ENCODE measurements at regions not wholly inside any gene's neighbourhood (a gene's known extent, or its start where the extent isn't known, plus 50 kb on each side); places are given as distances from the start of the nearest gene placed in this dataset.
A peak's percentile ranks its signal among the peaks of the same experiment; 100 is the strongest.

- Histone ChIP-seq H3K36me3 (ENCODE audit: control insufficient read depth in 2 of 2, insufficient read depth in 1 of 2, low read length in 2 of 2) (no peaks in the 10 kb centered on the region), H3K27ac (ENCODE audit: extremely low read depth, low read depth, low read length) (no peak overlapping the region), H3K4me1 (ENCODE audit: control insufficient read depth, insufficient read depth, low read length) (no peaks in the 10 kb centered on the region), H3K4me3 (ENCODE audit: low read depth, low read length) (no peak overlapping the region), H3K9me3 (ENCODE audit: control insufficient read depth, insufficient read depth, low read depth, low read length) (no peaks in the 10 kb centered on the region)
- CTCF ChIA-PET = interaction anchor here (0.6 to 1.0 kb wide), 2 partner anchors 12 to 175 kb away, joined by 3 read pairs; no protein-coding TSS in a partner anchor
- POLR2A ChIA-PET = no interaction called here
- TF ChIP-seq ZNF610 (tag by site-specific recombination; IDR thresholded peaks at IDR 0.05; ENCODE audit: borderline replicate concordance) (no peak), OSR2 (tag by site-specific recombination; IDR thresholded peaks at IDR 0.05) (no peak), ZNF138 (tag by site-specific recombination; IDR thresholded peaks at IDR 0.05; ENCODE audit: borderline replicate concordance) (no peak), HOXA7 (CRISPR knock-in tag; IDR thresholded peaks at IDR 0.05; ENCODE audit: borderline replicate concordance) (no peak), ZNF639 (tag by site-specific recombination; IDR thresholded peaks at IDR 0.05) (no peak), KLF1 (tag by site-specific recombination; IDR thresholded peaks at IDR 0.05) (peak; percentile 78), ZNF561 (tag by site-specific recombination; IDR thresholded peaks at IDR 0.05; ENCODE audit: borderline replicate concordance) (no peak), ZSCAN16 (tag by site-specific recombination; IDR thresholded peaks at IDR 0.05) (no peak), KLF9 (tag by site-specific recombination; IDR thresholded peaks at IDR 0.05; ENCODE audit: low read depth) (no peak), ZNF624 (tag by site-specific recombination; IDR thresholded peaks at IDR 0.05) (no peak), ZNF529 (tag by site-specific recombination; IDR thresholded peaks at IDR 0.05; ENCODE audit: insufficient replicate concordance) (no peak), ZNF266 (tag by site-specific recombination; IDR thresholded peaks at IDR 0.05; ENCODE audit: low read depth) (no peak), PRDM10 (tag by site-specific recombination; IDR thresholded peaks at IDR 0.05) (no peak), ZNF510 (tag by site-specific recombination; IDR thresholded peaks at IDR 0.05; ENCODE audit: insufficient replicate concordance) (no peak), ZFHX2 (tag by site-specific recombination; conservative IDR thresholded peaks at IDR 0.05) (peak; percentile 59), EGR2 (tag by site-specific recombination; IDR thresholded peaks at IDR 0.05; ENCODE audit: low read depth) (peak; percentile 14; the same call in 1 of the 2 replicates)
- TF ChIP-seq, protein P1, sequence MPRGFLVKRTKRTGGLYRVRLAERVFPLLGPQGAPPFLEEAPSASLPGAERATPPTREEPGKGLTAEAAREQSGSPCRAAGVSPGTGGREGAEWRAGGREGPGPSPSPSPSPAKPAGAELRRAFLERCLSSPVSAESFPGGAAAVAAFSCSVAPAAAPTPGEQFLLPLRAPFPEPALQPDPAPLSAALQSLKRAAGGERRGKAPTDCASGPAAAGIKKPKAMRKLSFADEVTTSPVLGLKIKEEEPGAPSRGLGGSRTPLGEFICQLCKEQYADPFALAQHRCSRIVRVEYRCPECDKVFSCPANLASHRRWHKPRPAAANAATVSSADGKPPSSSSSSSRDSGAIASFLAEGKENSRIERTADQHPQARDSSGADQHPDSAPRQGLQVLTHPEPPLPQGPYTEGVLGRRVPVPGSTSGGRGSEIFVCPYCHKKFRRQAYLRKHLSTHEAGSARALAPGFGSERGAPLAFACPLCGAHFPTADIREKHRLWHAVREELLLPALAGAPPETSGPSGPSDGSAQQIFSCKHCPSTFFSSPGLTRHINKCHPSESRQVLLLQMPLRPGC (tag by site-specific recombination; IDR thresholded peaks at IDR 0.05) = no peak
These were observed 163.1 kb downstream of the LY86 start for GRCh38 chr6:6751619-6752023.

DNA sequence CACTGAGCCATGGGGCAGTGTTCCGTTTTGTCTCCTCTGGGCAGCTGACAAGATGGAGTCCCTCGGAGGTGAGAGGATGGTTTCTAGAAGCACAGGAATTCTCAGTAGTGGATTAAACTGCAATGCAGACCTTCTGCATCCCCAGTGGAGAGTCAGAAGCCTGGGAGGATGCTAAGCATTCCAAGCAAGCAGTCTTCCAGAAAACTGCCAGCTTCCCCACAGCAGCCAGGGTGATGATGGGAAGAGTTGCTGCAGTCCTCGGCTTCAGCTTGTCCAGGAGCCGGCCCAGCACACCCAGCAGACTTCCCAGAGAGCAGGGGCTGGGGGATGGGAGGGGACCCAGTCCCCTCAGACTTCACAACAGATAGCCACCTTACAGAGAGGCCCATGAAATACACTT lies 163.6 kb downstream of the LY86 start:
- ChIA-PET POLR2A (no interaction called here), CTCF (interaction anchor here (1.3 kb wide), 1 partner anchor 13 kb away, joined by 4 read pairs; no protein-coding TSS in a partner anchor)
- H3K27ac ChIP-seq (ENCODE audit: extremely low read depth, low read depth, low read length) = no peak overlapping the region
- no peaks in the 10 kb centered on the region for H3K4me1 ChIP-seq (ENCODE audit: control insufficient read depth, insufficient read depth, low read length)
- H3K9me3 ChIP-seq (ENCODE audit: control insufficient read depth, insufficient read depth, low read depth, low read length) = no peaks in the 10 kb centered on the region
- no peaks in the 10 kb centered on the region for H3K36me3 ChIP-seq (ENCODE audit: control insufficient read depth in 2 of 2, insufficient read depth in 1 of 2, low read length in 2 of 2)
- H3K4me3 ChIP-seq (ENCODE audit: low read depth, low read length) = no peak overlapping the region
- TF ChIP-seq ZNF112 (tag by site-specific recombination; IDR thresholded peaks at IDR 0.05) (no peak), HOXA7 (CRISPR knock-in tag; IDR thresholded peaks at IDR 0.05; ENCODE audit: borderline replicate concordance) (no peak), ZNF221 (tag by site-specific recombination; IDR thresholded peaks at IDR 0.05; ENCODE audit: borderline replicate concordance) (no peak), ZNF174 (tag by site-specific recombination; IDR thresholded peaks at IDR 0.05) (no peak), BCL11A (tag by site-specific recombination; IDR thresholded peaks at IDR 0.05; ENCODE audit: low read depth) (no peak), SP7 (tag by site-specific recombination; IDR thresholded peaks at IDR 0.05) (no peak), ZNF140 (tag by site-specific recombination; IDR thresholded peaks at IDR 0.05) (no peak), ZBTB6 (tag by site-specific recombination; IDR thresholded peaks at IDR 0.05) (no peak), KLF10 (tag by site-specific recombination; IDR thresholded peaks at IDR 0.05) (no peak)
- TF ChIP-seq, protein P2, sequence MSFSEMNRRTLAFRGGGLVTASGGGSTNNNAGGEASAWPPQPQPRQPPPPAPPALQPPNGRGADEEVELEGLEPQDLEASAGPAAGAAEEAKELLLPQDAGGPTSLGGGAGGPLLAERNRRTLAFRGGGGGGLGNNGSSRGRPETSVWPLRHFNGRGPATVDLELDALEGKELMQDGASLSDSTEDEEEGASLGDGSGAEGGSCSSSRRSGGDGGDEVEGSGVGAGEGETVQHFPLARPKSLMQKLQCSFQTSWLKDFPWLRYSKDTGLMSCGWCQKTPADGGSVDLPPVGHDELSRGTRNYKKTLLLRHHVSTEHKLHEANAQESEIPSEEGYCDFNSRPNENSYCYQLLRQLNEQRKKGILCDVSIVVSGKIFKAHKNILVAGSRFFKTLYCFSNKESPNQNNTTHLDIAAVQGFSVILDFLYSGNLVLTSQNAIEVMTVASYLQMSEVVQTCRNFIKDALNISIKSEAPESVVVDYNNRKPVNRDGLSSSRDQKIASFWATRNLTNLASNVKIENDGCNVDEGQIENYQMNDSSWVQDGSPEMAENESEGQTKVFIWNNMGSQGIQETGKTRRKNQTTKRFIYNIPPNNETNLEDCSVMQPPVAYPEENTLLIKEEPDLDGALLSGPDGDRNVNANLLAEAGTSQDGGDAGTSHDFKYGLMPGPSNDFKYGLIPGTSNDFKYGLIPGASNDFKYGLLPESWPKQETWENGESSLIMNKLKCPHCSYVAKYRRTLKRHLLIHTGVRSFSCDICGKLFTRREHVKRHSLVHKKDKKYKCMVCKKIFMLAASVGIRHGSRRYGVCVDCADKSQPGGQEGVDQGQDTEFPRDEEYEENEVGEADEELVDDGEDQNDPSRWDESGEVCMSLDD (tag by site-specific recombination; IDR thresholded peaks at IDR 0.05) = no peak

All from HEK293 (cell line).